NCI-H146 treated with DMSO at 0.1 percent for 48 hours (cell line): ENCODE measurements at regions not wholly inside any gene's neighbourhood (a gene's known extent, or its start where the extent isn't known, plus 50 kb on each side); places are given as distances from the start of the nearest gene placed in this dataset.
"Not testable (repeated sequence)": the region's sequence is repeated elsewhere in the genome, so short reads cannot be mapped to it uniquely, and the experiment has no call there.

ENCODE experiments used
- DNase-seq: peaks from one replicate; lab custom pipeline; 2025; ENCODE audit not compliant: unreplicated experiment; lab: John Stamatoyannopoulos, UW

DNA sequence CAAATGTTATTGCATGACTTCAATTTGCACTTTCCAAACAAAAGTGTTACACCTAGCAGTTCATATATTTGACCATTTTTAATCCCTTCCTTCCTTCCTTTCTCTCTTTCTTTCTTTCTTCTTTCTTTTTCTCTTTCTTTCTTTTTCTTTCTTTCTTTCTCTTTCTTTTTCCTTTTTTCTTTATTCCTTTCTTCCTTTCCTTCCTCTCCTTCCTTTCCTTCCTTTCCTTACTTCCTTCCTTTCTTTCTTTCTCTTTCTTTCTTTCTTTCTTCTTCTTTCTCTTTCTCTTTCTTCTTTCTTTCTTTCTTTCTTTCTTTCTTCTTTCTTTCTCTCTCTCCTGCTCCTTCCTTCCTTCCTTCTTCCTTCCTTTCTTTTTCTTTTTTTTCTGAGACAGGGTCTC lies 146.7 kb upstream of the ALKAL2 start:
- DNase-seq: no peak

- DNase-seq: no peak
Measured at GRCh38 chr2:433216-433615, 145.3 kb upstream of the ALKAL2 start.

DNA sequence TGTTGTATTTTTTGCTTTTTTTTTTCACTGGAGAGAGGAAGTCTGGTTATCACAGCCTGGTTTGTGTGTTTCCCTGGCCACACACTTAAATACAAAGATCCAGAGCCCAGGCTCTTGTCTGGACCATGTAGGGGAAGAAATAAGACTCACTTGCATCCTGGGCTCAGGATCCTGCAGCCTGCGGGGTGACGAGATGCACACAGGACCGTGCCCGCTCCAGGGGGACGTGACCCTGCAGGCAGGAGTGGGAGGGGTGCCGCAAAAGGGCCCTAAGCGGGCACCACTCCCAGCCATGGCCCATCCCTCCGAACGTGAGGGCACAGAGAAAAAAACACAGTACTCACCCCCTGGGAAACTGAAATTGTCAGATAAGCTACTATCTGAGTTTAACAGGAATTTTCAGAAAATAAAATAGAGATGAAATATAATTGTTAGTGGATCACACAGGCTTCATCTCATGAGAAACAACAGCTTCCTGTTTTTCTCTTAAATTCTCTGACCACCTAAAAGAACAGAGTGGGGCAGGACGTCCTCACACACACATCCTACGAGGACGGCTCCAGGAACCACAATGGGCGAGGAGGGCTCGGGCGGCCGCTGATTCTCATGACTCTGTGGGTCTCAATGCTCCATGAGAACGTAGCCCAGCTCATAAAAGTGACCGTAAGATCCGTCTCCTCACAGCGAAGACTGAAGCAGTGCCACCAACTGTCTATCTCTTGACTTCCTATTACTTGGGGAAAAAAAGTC lies 142.6 kb upstream of the ALKAL2 start:
- DNase-seq: no peak

- DNase-seq: no peak
Measured at GRCh38 chr2:429575-430254, 141.8 kb upstream of the ALKAL2 start.

DNA sequence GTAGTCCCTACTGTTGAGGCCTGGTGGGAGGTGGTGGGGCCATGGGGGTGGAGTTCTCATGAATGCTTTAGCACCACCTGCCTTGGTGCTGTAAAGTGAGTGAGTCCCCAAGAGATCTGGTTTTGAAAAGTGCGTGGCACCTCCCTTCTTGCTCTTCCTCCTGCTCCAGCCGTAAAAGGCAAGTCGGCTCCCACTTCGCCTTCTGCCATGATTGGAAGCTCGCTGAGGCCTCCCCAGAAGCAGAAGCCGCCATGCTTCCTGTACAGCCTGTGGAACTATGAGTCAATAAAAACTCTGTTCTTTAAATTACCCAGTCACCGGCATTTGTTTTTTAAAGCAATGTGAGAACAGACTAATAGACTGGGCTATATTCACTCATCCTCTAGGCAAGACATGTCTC lies 141.3 kb upstream of the ALKAL2 start:
- no peak for DNase-seq

DNA sequence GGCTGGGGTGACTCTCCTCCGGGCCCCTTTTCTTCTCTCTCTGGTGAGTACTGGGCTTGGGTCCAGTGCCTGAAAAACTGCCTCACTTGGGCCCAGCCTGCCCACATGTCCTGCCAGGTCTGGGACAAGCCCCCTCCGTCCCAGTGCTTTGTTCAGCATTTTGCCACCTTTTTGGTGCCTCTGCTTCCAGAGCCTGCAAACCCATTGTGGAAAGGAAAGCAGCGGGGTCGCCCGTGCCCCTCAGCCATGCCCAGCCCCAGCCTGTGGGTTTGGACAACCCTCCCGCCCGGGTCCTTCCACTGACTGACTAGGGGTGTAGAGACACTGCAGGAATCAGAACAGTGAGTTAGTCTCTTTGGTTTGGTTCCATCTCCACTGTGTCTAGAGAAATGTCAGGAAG lies 140.7 kb upstream of the ALKAL2 start:
- no peak for DNase-seq

DNA sequence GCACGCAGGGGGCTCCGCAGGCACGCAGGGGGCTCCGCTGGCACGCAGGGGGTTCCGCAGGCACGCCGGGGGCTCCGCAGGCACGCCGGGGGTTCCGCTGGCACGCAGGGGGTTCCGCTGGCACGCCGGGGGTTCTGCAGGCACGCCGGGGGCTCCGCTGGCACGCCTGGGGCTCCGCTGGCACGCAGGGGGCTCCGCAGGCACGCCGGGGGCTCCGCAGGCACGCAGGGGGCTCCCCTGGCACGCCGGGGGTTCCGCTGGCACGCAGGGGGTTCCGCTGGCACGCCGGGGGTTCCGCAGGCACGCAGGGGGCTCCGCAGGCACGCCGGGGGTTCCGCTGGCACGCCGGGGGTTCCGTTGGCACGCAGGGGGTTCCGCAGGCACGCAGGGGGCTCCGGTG lies 138.8 kb upstream of the ALKAL2 start:
- not testable (repeated sequence) for DNase-seq

DNA sequence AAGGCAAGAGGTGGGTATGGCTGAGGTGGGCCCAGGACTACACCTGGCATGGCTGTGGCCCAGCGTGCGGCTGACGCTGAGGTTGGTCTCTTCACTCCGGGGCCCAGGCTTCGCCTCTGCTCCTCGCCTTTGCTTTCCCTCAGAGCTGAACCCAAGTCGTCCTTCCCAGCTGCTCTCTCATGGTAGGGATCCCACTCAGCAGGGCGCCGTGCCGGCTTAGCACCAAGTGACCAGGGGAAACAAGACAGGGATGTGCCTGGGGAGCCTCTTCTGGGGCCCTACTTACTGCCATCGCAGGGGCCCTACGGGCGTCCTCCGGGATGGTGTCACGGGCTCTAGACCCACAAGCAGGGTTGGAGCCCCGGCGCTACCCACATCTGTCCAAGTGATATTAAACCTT lies 138.1 kb upstream of the ALKAL2 start:
- no peak for DNase-seq

GRCh38 chr2:425243-425642 lies 137.4 kb upstream of the ALKAL2 start:
- no peak for DNase-seq

DNA sequence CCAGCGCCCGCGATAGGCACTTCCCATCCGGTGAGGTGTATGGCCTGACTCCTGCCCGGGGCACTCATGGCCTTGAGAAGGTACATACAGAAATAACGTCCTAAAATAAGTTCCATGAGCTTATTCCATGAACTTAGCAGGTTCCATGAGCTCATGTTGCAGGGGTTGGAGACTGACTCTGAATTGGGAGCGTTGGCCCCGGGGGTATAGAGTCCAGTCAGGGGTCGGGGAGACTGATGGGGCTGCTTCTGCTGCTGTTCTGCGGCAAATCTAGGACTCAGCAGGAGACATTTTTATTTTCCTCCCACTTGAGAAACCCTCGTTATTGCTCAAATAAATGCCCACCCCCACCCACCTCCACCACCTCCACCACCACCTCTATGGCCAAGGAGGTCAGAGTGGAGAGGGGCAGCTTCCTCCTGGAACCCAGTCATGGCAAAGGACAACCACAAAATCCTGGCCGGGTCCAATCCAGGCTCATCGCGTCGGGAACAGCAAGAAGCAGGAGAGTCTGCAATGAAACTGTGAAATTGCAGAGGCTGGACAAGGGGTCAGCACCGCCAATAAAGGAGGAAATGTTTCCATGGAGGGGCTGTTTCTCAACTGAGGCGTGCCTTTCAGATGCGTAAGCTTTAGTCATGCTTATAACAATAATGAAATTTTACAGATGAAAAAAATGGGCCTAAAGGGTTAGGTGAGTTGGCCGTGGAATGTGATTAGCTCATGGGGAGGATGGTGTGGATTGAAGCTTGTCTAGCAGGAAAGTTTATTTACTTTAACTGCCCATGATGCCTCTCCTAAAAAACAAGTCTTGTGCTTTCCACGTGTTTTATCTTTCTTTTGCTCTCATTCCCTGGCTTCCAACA lies 136.6 kb upstream of the ALKAL2 start:
- no peak for DNase-seq

DNA sequence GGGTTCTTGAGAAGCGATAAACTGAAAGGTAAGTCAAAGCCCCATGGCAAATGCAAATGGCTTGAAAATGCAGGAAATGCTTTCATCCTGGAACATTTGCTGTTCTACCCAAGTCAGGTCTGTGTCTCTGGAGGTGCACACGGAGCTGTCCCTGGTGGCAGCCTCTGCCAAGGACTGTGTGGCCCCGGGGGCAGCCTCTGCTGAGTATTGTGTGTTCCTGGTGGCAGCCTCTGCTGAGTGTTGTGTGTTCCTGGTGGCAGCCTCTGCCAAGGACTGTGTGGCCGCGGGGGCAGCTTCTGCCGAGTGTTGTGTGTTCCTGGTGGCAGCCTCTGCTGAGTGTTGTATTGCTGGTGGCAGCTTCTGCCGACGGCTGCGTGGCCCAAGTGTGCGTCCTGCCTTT lies 135.6 kb upstream of the ALKAL2 start:
- no peak for DNase-seq

GRCh38 chr2:422676-423435 lies 135.0 kb upstream of the ALKAL2 start:
- no peak for DNase-seq

DNA sequence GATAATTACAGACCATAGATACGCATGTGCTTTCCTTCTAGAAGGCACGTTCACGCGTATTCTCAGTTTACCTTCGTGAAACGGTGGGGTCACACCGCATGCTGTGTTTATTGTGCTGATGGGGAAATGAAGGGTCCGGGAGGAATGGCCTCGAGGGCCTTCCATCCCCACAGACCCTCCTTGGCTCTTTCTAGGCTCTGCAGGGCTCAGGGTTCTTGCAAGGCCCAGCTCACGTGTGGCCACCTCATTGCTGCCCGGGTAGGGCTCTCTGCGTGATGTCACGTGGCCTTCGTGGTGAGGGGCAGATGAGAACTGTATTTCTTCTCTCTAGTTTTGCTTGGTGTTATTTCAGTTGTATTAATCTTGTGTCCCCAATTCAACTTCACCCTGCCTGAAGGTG lies 133.5 kb upstream of the ALKAL2 start:
- DNase-seq: no peak

DNA sequence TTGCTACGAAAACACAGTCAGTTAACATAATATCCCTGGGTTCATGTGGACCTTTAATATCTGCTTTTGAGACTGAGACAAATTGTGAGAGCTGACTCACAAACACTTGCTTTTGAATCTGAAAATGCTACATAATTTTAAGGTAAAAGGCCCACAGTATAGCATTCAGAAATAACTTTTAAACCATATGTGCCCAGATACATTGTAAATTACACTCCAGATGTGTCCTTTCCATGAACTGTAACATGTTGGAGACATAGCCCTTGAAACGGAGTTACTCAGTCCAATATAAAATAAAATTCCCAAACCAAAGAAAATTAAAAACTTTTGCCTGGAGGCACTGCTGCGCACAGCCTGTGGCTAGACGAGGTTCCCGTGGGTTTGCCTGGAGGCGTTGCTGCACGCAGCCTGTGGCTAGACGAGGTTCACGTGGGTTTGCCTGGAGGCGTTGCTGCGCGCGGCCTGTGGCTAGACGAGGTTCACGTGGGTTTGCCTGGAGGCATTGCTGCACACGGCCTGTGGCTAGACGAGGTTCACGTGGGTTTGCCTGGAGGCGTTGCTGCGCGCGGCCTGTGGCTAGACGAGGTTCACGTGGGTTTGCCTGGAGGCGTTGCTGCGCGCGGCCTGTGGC lies 131.9 kb upstream of the ALKAL2 start:
- DNase-seq: no peak

DNA sequence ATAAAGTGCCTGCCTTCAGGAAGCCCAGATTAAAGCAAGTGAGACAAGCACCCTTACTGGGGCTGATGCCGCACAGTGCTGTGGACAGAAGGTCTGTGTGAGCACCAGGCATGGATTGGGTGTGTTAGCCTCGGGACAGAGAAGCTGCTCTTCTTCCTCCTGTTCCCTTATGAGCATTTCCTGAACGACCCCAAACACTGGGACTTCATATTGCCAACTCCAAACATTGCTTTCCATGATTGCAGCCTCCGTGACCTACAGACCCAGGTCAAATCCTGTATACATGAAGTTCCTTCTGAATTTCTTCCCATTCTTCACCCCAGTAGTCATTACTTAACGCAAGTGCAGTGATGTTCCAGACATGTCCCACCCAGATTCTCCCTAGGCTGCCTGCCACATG lies 129.8 kb upstream of the ALKAL2 start:
- DNase-seq: no peak

DNA sequence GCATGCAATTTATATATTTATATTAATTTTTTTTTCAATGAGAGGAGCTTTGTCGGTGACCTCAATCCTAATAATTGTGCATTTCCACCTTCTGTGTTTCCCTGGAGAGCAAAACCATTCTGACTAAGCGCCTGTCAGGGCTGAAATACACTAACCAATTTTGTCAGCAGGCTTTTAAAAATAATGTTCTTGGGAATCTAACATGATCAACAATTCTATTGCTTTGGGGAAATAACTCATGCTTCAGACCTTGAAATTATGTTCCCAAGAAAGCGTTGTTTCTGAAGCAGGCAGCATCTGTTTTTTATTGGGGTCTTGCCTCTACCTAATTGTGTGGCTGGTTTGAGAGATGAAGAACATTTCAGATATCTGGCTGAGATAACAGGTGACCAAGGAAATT lies 129.1 kb upstream of the ALKAL2 start:
- no peak for DNase-seq

DNA sequence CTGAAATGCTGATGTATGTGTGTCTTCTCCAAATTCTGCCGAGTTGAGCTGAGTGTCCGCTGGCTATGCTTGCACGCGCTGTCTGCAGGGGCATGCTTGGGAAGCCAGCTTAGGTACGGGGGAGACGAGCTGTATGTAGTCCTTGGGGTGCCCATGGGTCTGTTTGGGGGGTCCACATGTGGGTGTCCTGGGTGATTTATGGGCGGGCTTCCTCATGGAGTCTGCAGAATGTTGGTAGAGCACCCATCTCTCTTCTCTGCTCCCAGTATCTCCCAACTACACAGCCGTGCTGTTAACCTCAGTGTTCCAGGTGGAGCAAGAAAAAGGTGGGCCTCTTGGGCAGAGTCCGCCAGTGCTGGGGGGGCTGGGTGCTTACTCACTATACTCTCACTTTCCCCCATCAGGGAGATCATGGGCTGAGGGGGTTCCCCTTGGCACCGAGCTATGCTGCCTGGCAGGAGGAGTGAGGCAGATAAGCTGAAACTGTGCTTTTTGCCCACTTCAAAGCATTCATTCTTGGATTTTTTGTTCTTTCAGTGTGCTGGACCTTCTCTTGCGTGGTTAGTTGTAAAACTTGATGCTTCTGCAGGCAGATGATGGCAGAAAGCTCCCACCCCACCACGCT lies 128.2 kb upstream of the ALKAL2 start:
- no peak for DNase-seq

- no peak for DNase-seq
Measured at GRCh38 chr2:409523-409922, 121.6 kb upstream of the ALKAL2 start.

DNA sequence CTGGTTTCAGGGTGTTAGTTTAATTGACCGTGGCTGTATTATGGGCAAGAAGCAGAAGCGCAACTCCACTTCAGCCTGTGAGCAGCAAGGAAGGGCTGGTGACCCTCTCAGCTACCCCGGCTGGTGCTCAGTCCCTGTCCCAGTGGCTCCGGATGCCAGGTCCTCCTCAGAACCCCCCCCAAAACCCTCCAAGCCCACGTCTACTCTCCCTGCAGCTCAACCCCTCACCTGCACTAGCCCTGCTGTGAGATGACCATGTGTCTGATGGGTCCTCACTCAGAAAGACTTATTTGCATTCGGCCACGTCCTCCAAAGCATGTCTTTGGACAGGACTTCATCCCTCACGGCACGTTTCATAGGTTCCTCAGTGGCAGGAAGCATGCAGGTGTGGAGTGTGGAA lies 119.7 kb upstream of the ALKAL2 start:
- no peak for DNase-seq

DNA sequence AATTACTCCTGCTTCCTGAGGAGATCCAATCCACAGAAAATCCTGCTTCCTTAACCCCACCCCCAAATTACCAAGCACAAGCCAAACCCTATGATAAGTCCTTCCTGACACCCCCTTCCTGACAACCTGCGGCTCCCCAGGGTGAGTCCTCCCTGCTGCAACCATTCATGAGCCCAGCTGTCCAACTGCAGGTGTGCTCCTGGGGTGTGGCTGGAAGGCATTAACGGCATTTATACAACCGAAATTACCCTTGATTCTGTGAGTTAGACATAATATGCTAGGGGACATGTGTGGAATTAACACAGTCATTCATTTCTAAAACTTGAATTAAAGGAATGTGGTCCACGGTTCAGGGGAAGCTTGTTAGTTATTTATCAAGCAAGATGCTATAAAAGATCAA lies 119.0 kb upstream of the ALKAL2 start:
- DNase-seq: no peak
